Gastrocnemius medialis (tissue), 4 donors: ENCODE measurements at regions not wholly inside any gene's neighbourhood (a gene's known extent, or its start where the extent isn't known, plus 50 kb on each side); places are given as distances from the start of the nearest gene placed in this dataset.

Experiments used
- CTCF ChIP-seq, 5 experiments: fragments of 450-650 bp in 3 of 5; fragments of 200-600 bp in 2 of 5; sonication (generic) in 2 of 5; IDR thresholded peaks in 4 of 5; conservative IDR thresholded peaks in 1 of 5; 1 replicate in 4 of 5; 2 replicates in 1 of 5; pipeline ENCODE4 v1.5.1; 2016 to 2019; ENCODE audit warnings: antibody characterized with exemption in 5 of 5, mild to moderate bottlenecking in 3 of 5, moderate library complexity in 3 of 5
- POLR2A ChIP-seq, 2 donors: fragments of 450-650 bp; IDR thresholded peaks; one replicate each; pipeline ENCODE4 v1.6.1; 2017; ENCODE audit warnings: antibody characterized with exemption in 2 of 2, mild to moderate bottlenecking in 2 of 2, moderate library complexity in 2 of 2

- no peak for TF ChIP-seq CTCF (IDR thresholded peaks at IDR 0.05 in 4 of 5, conservative IDR thresholded peaks at IDR 0.05 in 1 of 5)
- TF ChIP-seq POLR2A (IDR thresholded peaks at IDR 0.05) = no peak
These were observed 174.2 kb upstream of the FUT9 start for GRCh38 chr6:95841560-95841959.
